ENCODE measurements at regions not wholly inside any gene's neighbourhood (a gene's known extent, or its start where the extent isn't known, plus 50 kb on each side); places are given as distances from the start of the nearest gene placed in this dataset.

GRCh38 chr12:64992116-64992515 lies 129.0 kb downstream of the WIF1 start:
- no peak for DNase-seq
- Mint-ChIP-seq H3K27me3 (ENCODE audit: insufficient read depth) (peaks cover 11% of the 10 kb centered on the region), H3K9me3 (no peaks in the 10 kb centered on the region), H3K4me1 (ENCODE audit: low read depth) (no peaks in the 10 kb centered on the region), H3K4me3 (no peak overlapping the region), H3K27ac (no peak overlapping the region), H3K36me3 (ENCODE audit: low read depth) (no peaks in the 10 kb centered on the region)
- TF ChIP-seq CTCF (IDR thresholded peaks at IDR 0.05), result no peak

- Mint-ChIP-seq H3K27me3 (ENCODE audit: insufficient read depth) (peaks cover 11% of the 10 kb centered on the region), H3K9me3 (no peaks in the 10 kb centered on the region)
- TF ChIP-seq CTCF (IDR thresholded peaks at IDR 0.05), result no peak
Observed at GRCh38 chr12:64992641-64993040, 128.5 kb downstream of the WIF1 start.

GRCh38 chr12:64993461-64993860 lies 127.6 kb downstream of the WIF1 start:
- no peak overlapping the region for H3K4me3 Mint-ChIP-seq
- H3K27me3 Mint-ChIP-seq (ENCODE audit: insufficient read depth), result peaks cover 11% of the 10 kb centered on the region
- no peak for TF ChIP-seq CTCF (IDR thresholded peaks at IDR 0.05)
- no peaks in the 10 kb centered on the region for H3K4me1 Mint-ChIP-seq (ENCODE audit: low read depth)
- H3K27ac Mint-ChIP-seq, result no peak overlapping the region
- H3K9me3 Mint-ChIP-seq, result no peaks in the 10 kb centered on the region
- no peaks in the 10 kb centered on the region for H3K36me3 Mint-ChIP-seq (ENCODE audit: low read depth)
- DNase-seq, result no peak

More at GRCh38 chr12:64992641-64993040, 128.5 kb downstream of the WIF1 start:
- Mint-ChIP-seq H3K4me1 (ENCODE audit: low read depth) (no peaks in the 10 kb centered on the region), H3K4me3 (no peak overlapping the region), H3K36me3 (ENCODE audit: low read depth) (no peaks in the 10 kb centered on the region), H3K27ac (no peak overlapping the region)
- no peak for DNase-seq

- no peak overlapping the region for H3K4me3 Mint-ChIP-seq
- no peaks in the 10 kb centered on the region for H3K4me1 Mint-ChIP-seq (ENCODE audit: low read depth)
- no peak for TF ChIP-seq CTCF (IDR thresholded peaks at IDR 0.05)
- no peak overlapping the region for H3K27ac Mint-ChIP-seq
- no peaks in the 10 kb centered on the region for H3K9me3 Mint-ChIP-seq
- no peaks in the 10 kb centered on the region for H3K36me3 Mint-ChIP-seq (ENCODE audit: low read depth)
- no peak for DNase-seq
- peaks cover 8% of the 10 kb centered on the region for H3K27me3 Mint-ChIP-seq (ENCODE audit: insufficient read depth)
Observed at GRCh38 chr12:64995816-64996215, 125.3 kb downstream of the WIF1 start.

GRCh38 chr12:64997858-64998257 lies 123.2 kb downstream of the WIF1 start:
- no peak overlapping the region for H3K4me3 Mint-ChIP-seq
- no peaks in the 10 kb centered on the region for H3K9me3 Mint-ChIP-seq
- H3K36me3 Mint-ChIP-seq (ENCODE audit: low read depth), result no peaks in the 10 kb centered on the region
- no peak for DNase-seq
- H3K27ac Mint-ChIP-seq, result no peak overlapping the region
- no peak for TF ChIP-seq CTCF (IDR thresholded peaks at IDR 0.05)
- no peaks in the 10 kb centered on the region for H3K4me1 Mint-ChIP-seq (ENCODE audit: low read depth)
- peaks cover 11% of the 10 kb centered on the region for H3K27me3 Mint-ChIP-seq (ENCODE audit: insufficient read depth)
